GM12878 (cell line): ENCODE measurements at regions not wholly inside any gene's neighbourhood (a gene's known extent, or its start where the extent isn't known, plus 50 kb on each side); places are given as distances from the start of the nearest gene placed in this dataset.

Experiments
- ATAC-seq: fragments of 200-7000 bp; cut with Tn5 transposase; 3 replicates; pipeline ENCODE4 v1.9.1; 2020; ENCODE audit warnings: mild to moderate bottlenecking, moderate library complexity
- BruUV-seq: library from RNA; stranded (reverse); fragments of 400-500 nt; replicated peaks from 2 replicates; lab custom pipeline; 2021; lab: Mats Ljungman, UMichigan
- CTCF ChIA-PET: fragments of 300-600 bp; sonication (Branson Sonifier 250); formaldehyde crosslinking; extraction: SDS; loops from one replicate; lab custom pipeline; 2021; ENCODE audit warnings: inconsistent platforms; lab: Yijun Ruan, JAX
- POLR2A ChIA-PET: fragments of 350-600 bp; formaldehyde crosslinking; extraction: SDS; loops from one replicate; lab custom pipeline; 2021; ENCODE audit warnings: inconsistent platforms; lab: Charles Lee
- RAD21 ChIA-PET: fragments of 300-600 bp; sonication (Branson Sonifier 250); formaldehyde crosslinking; loops from one replicate; lab custom pipeline; 2023; ENCODE audit warnings: antibody characterized with exemption; ENCODE audit not compliant: unreplicated experiment; lab: Charles Lee
- SMC1A ChIA-PET: fragments of 300-600 bp; sonication (Branson Sonifier 250); formaldehyde crosslinking; loops from one replicate; lab custom pipeline; 2023; ENCODE audit not compliant: unreplicated experiment, uncharacterized antibody; lab: Charles Lee
- DNase-seq: peaks from one replicate; pipeline ENCODE4 v3.0.0-alpha.2; 2011; ENCODE audit warnings: low read depth, low spot score
- FAIRE-seq: peaks from 3 replicates; lab custom pipeline; 2011; peaks lifted over from hg19 to GRCh38; lab: Jason Lieb, UNC
- H2AFZ ChIP-seq: 2 replicates; pipeline ENCODE4 v1.6.0; 2011; ENCODE audit warnings: low read depth, low read length, control low read depth; ENCODE audit not compliant: control insufficient read depth
- H3K27ac ChIP-seq: 2 replicates; pipeline ENCODE4 v1.5.1; 2011; ENCODE audit warnings: control low read depth; ENCODE audit not compliant: control insufficient read depth, insufficient read depth
- H3K27me3 ChIP-seq, 2 experiments: replicated peaks in 1 of 2; 2 replicates each; pipeline versions ENCODE4 v1.6.0 to v1.6.1; 2011; ENCODE audit warnings: low read length in 1 of 2; ENCODE audit not compliant: control insufficient read depth in 2 of 2, insufficient read depth in 2 of 2
- H3K36me3 ChIP-seq, 2 experiments: 2 replicates each; pipeline ENCODE4 v1.5.1; 2011; ENCODE audit warnings: low read length in 1 of 2; ENCODE audit not compliant: control insufficient read depth in 2 of 2, insufficient read depth in 2 of 2
- H3K4me1 ChIP-seq: 2 replicates; pipeline ENCODE4 v1.6.1; 2011; ENCODE audit warnings: mild to moderate bottlenecking, low read length, moderate library complexity, mixed read lengths; ENCODE audit not compliant: control insufficient read depth, insufficient read depth
- H3K4me2 ChIP-seq: 2 replicates; pipeline ENCODE4 v1.6.0; 2011; ENCODE audit warnings: control low read depth; ENCODE audit not compliant: control insufficient read depth, insufficient read depth
- H3K4me3 ChIP-seq: fragments of 200-600 bp; sonication (generic); 2 replicates; pipeline ENCODE4 v1.5.1; 2016
- H3K79me2 ChIP-seq: 2 replicates; pipeline ENCODE4 v1.6.0; 2011; ENCODE audit warnings: low read length; ENCODE audit not compliant: control insufficient read depth, insufficient read depth
- H3K9ac ChIP-seq: 2 replicates; pipeline ENCODE4 v1.8.0; 2011; ENCODE audit warnings: low read length, control low read depth, mixed read lengths; ENCODE audit not compliant: control insufficient read depth, insufficient read depth
- H3K9me3 ChIP-seq: replicated peaks from 3 replicates; pipeline ENCODE4 v1.5.1; 2011; ENCODE audit warnings: mild to moderate bottlenecking, low read length; ENCODE audit not compliant: control insufficient read depth, insufficient read depth
- H4K20me1 ChIP-seq: 2 replicates; pipeline ENCODE4 v1.6.0; 2011; ENCODE audit not compliant: control insufficient read depth, insufficient read depth
- GATAD2B ChIP-seq: fragments of 450-650 bp; conservative IDR thresholded peaks from 2 replicates; pipeline ENCODE4 v1.6.1; 2017; ENCODE audit warnings: low read depth, mild to moderate bottlenecking, moderate library complexity
- NBN ChIP-seq: fragments of 450-650 bp; IDR thresholded peaks from 2 replicates; pipeline ENCODE4 v1.6.1; 2016
- PAX5 ChIP-seq: IDR thresholded peaks from 2 replicates; pipeline ENCODE4 v1.6.1; 2011; ENCODE audit warnings: low read depth, low read length, borderline replicate concordance
- PAX8 ChIP-seq: fragments of 450-650 bp; IDR thresholded peaks from 2 replicates; pipeline ENCODE4 v1.6.1; 2017; ENCODE audit warnings: mild to moderate bottlenecking, moderate library complexity
- REST ChIP-seq: IDR thresholded peaks from 2 replicates; pipeline ENCODE4 v1.6.1; 2012; ENCODE audit warnings: mild to moderate bottlenecking, low read depth, low read length
- YY1 ChIP-seq: IDR thresholded peaks from 2 replicates; pipeline ENCODE4 v1.6.1; 2011; ENCODE audit warnings: low read depth, mild to moderate bottlenecking, low read length
- ZNF274 ChIP-seq: IDR thresholded peaks from one replicate; pipeline ENCODE4 v1.8.0; 2011; ENCODE audit not compliant: insufficient read length, insufficient read depth
- WGBS: methylation state at CpG from one replicate; pipeline ENCODE4 v1.1.6; 2016; ENCODE audit warnings: low lambda C conversion rate; ENCODE audit not compliant: insufficient replicate concordance, insufficient coverage; ENCODE audit errors: missing lambda C conversion rate; 5-methylcytosine and 5-hydroxymethylcytosine counted together
- in situ Hi-C: fragments of 300-500 bp; cut with MboI; formaldehyde crosslinking; loops from 9 replicates; pipeline ENCODE4 v1.14.3; 2018; ENCODE audit warnings: mixed read lengths
- intact Hi-C: fragments of 100-400 bp; cut with micrococcal nuclease; formaldehyde crosslinking; loops from one replicate; pipeline ENCODE4 v1.14.2; 2022; ENCODE audit not compliant: unreplicated experiment

DNA sequence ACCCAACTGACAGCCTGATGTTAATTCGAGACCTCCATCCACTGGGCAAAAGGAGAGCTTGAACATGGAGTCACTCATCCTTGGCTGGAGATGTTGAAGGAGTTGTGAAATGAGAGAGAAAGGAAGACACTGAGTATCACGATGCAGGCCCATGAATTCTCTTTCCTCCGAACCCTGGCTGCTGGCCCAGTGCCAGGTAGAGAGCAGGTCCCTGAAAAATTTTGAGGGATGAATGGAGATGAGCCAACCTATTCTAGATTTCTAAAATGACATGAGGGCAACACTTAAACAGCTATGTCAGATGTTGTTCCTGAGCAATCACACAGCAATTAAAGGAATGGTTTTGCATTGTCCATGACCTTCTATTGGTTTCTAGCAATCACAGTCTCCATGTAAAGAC, 355.1 kb upstream of the ZMIZ1 start:
- in situ Hi-C loops (no loop called here), intact Hi-C loops (no loop called here)
- Histone ChIP-seq H3K9me3 (no peaks in the 10 kb centered on the region), H2AFZ (no peak overlapping the region), H3K79me2 (no peaks in the 10 kb centered on the region), H3K27ac (no peak overlapping the region), H4K20me1 (no peaks in the 10 kb centered on the region), H3K36me3 (no peaks in the 10 kb centered on the region), H3K9ac (no peak overlapping the region), H3K27me3 (no peaks in the 10 kb centered on the region), H3K4me2 (no peak overlapping the region), H3K4me1 (no peaks in the 10 kb centered on the region), H3K4me3 (no peak overlapping the region)
- FAIRE-seq (no peak), ATAC-seq (no peak), DNase-seq (no peak)
- 0% methylated on average over 3 of the region's 3 CpGs for WGBS
- ChIA-PET RAD21 (no interaction called here), CTCF (no interaction called here), SMC1A (no interaction called here), POLR2A (no interaction called here)
- BruUV-seq: no TSS peak
- TF ChIP-seq PAX5: no peak

DNA sequence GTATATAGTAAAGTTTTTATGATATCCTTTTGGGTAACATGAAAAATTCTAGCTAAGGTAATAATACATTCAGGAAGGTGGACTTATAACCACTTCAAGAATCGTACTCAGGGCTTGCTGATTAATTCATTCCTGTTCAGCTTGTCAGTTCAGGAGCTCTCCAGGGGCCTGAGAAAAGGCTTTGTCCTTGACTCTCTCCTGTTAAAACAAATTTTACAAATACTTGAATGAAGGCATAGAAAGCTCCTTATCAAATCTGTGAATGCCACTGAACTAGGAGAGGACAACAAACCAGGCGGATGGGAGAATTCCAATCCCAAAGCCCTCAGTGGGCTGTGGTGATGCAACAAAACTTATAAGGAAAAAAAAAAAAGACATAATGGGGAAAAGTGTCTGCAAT, 354.5 kb upstream of the ZMIZ1 start:
- RAD21 ChIA-PET: no interaction called here
- SMC1A ChIA-PET: no interaction called here
- in situ Hi-C loops: no loop called here
- no peak overlapping the region for H2AFZ ChIP-seq
- no peaks in the 10 kb centered on the region for H3K4me1 ChIP-seq
- H3K36me3 ChIP-seq: no peaks in the 10 kb centered on the region
- H3K9me3 ChIP-seq: no peaks in the 10 kb centered on the region
- H3K27ac ChIP-seq: no peak overlapping the region
- no peak overlapping the region for H3K4me3 ChIP-seq
- no TSS peak for BruUV-seq
- H3K9ac ChIP-seq: no peak overlapping the region
- no peaks in the 10 kb centered on the region for H3K79me2 ChIP-seq
- WGBS: 0% methylated on average over 2 of the region's 2 CpGs
- no peak for ATAC-seq
- no peaks in the 10 kb centered on the region for H4K20me1 ChIP-seq
- POLR2A ChIA-PET: interaction anchor here (0.6 kb wide), 1 partner anchor 8 kb away, joined by 10 read pairs; no protein-coding TSS in a partner anchor
- no peak overlapping the region for H3K4me2 ChIP-seq
- TF ChIP-seq REST: no peak
- TF ChIP-seq NBN: no peak
- no peak for TF ChIP-seq PAX8
- TF ChIP-seq ZNF274: no peak
- no peak for TF ChIP-seq YY1
- TF ChIP-seq GATAD2B: no peak
- CTCF ChIA-PET: no interaction called here
- intact Hi-C loops: no loop called here
- H3K27me3 ChIP-seq: no peaks in the 10 kb centered on the region
- no peak for DNase-seq
- FAIRE-seq: no peak
